HFF-Myc (cell line): ENCODE measurements at regions not wholly inside any gene's neighbourhood (a gene's known extent, or its start where the extent isn't known, plus 50 kb on each side); places are given as distances from the start of the nearest gene placed in this dataset.

Experiments
- DNase-seq: peaks from one replicate; pipeline ENCODE4 v3.0.0-alpha.2; 2011; ENCODE audit warnings: low read depth; ENCODE audit errors: extremely low read depth
- H3K4me3 ChIP-seq: replicated peaks from 2 replicates; pipeline ENCODE4 v1.5.1; 2011; ENCODE audit warnings: low read depth, mild to moderate bottlenecking, control low read depth, low read length
- CTCF ChIP-seq: IDR thresholded peaks from 2 replicates; pipeline ENCODE4 v1.5.1; 2012; ENCODE audit warnings: mild to moderate bottlenecking, low read depth, low read length, control low read depth; ENCODE audit errors: missing control alignments

GRCh38 chr3:72183489-72183888 lies 398.5 kb upstream of the PROK2 start:
- no peak for DNase-seq
- no peak for TF ChIP-seq CTCF
- H3K4me3 ChIP-seq = no peak overlapping the region

GRCh38 chr3:72182206-72182605 lies 397.3 kb upstream of the PROK2 start:
- no peak for DNase-seq
- no peak for TF ChIP-seq CTCF
- H3K4me3 ChIP-seq = no peak overlapping the region

- no peak overlapping the region for H3K4me3 ChIP-seq
- TF ChIP-seq CTCF = no peak
- DNase-seq = no peak
Measured at GRCh38 chr3:72181251-72181650, 396.3 kb upstream of the PROK2 start.

- no peak overlapping the region for H3K4me3 ChIP-seq
- TF ChIP-seq CTCF = no peak
- DNase-seq = no peak
Measured at GRCh38 chr3:72180405-72180804, 395.5 kb upstream of the PROK2 start.

GRCh38 chr3:72179107-72179464 lies 394.1 kb upstream of the PROK2 start:
- no peak overlapping the region for H3K4me3 ChIP-seq
- DNase-seq = no peak
- no peak for TF ChIP-seq CTCF

GRCh38 chr3:72178463-72179106 lies 393.6 kb upstream of the PROK2 start:
- H3K4me3 ChIP-seq = no peak overlapping the region
- DNase-seq = no peak
- no peak for TF ChIP-seq CTCF
